CD4-positive, alpha-beta T cell (primary cell): ENCODE measurements at regions not wholly inside any gene's neighbourhood (a gene's known extent, or its start where the extent isn't known, plus 50 kb on each side); places are given as distances from the start of the nearest gene placed in this dataset.

Experiments
- ATAC-seq: fragments of 200-7000 bp; cut with Tn5 transposase; one replicate; pipeline ENCODE4 v1.10.0; 2022; ENCODE audit warnings: mild to moderate bottlenecking; ENCODE audit not compliant: poor library complexity
- CTCF ChIA-PET: fragments of 350-600 bp; sonication (Branson Sonifier 250); formaldehyde crosslinking; loops from one replicate; lab custom pipeline; 2021; ENCODE audit warnings: antibody characterized with exemption, inconsistent platforms; lab: Charles Lee
- POLR2A ChIA-PET: fragments of 350-600 bp; sonication (Branson Sonifier 250); formaldehyde crosslinking; loops from one replicate; lab custom pipeline; 2021; ENCODE audit warnings: antibody characterized with exemption, inconsistent platforms; lab: Charles Lee
- DNase-seq, 14 experiments: peaks; one replicate each; pipeline ENCODE4 v3.0.0-alpha.2; 2013 to 2020; ENCODE audit warnings: mixed read lengths in 2 of 14
- H3K27ac ChIP-seq, 2 donors: one replicate each; pipeline versions ENCODE4 v1.5.1 to v1.7.0; 2013; ENCODE audit warnings: low read length in 2 of 2, low read depth in 1 of 2, mild to moderate bottlenecking in 1 of 2
- H3K27me3 ChIP-seq, 2 experiments: 1 replicate in 1 of 2; 2 replicates in 1 of 2; pipeline versions ENCODE4 v1.6.1 to v1.7.0; 2013; ENCODE audit warnings: low read length in 2 of 2, control low read depth in 1 of 2, mild to moderate bottlenecking in 1 of 2, moderate library complexity in 1 of 2; ENCODE audit not compliant: insufficient read depth in 2 of 2, control insufficient read depth in 1 of 2
- H3K36me3 ChIP-seq: one replicate; pipeline ENCODE4 v1.6.1; 2013; ENCODE audit warnings: low read length, control low read depth; ENCODE audit not compliant: insufficient read depth
- H3K4me1 ChIP-seq: one replicate; pipeline ENCODE4 v1.6.1; 2013; ENCODE audit warnings: low read length, control low read depth; ENCODE audit not compliant: insufficient read depth
- H3K4me3 ChIP-seq: one replicate; pipeline ENCODE4 v1.5.1; 2013; ENCODE audit warnings: mild to moderate bottlenecking, low read length, moderate library complexity
- H3K9me3 ChIP-seq, 2 experiments: 1 replicate in 1 of 2; 2 replicates in 1 of 2; pipeline versions ENCODE4 v1.6.1 to v1.7.0; 2013; ENCODE audit warnings: low read length in 2 of 2, mild to moderate bottlenecking in 2 of 2, control low read depth in 1 of 2, moderate library complexity in 1 of 2; ENCODE audit not compliant: control insufficient read depth in 1 of 2, insufficient read depth in 1 of 2
- H3K27ac Mint-ChIP-seq: one replicate; pipeline ENCODE4 v1.8.0; 2020; ENCODE audit warnings: mixed read lengths
- H3K27me3 Mint-ChIP-seq: one replicate; pipeline ENCODE4 v1.8.0; 2021; ENCODE audit warnings: mixed read lengths
- H3K36me3 Mint-ChIP-seq: one replicate; pipeline ENCODE4 v1.8.0; 2021; ENCODE audit warnings: low read depth, mixed read lengths
- H3K4me1 Mint-ChIP-seq: one replicate; pipeline ENCODE4 v1.8.0; 2021; ENCODE audit warnings: low read depth, mixed read lengths
- H3K4me3 Mint-ChIP-seq: one replicate; pipeline ENCODE4 v1.8.0; 2020; ENCODE audit warnings: mild to moderate bottlenecking, mixed read lengths
- H3K9me3 Mint-ChIP-seq: one replicate; pipeline ENCODE4 v1.8.0; 2020; ENCODE audit warnings: mixed read lengths
- CTCF ChIP-seq: fragments of 200-600 bp; IDR thresholded peaks from one replicate; pipeline ENCODE4 v1.8.0; 2022; ENCODE audit warnings: antibody characterized with exemption, mild to moderate bottlenecking
- intact Hi-C, 2 experiments: fragments of 100-400 bp; cut with DNase I in 1 of 2; cut with micrococcal nuclease in 1 of 2; formaldehyde crosslinking; loops; one replicate each; pipeline versions ENCODE4 v1.15.1 to v1.9.0; 2023 to 2025; cut with DNase I, micrococcal nuclease

GRCh38 chr9:135173066-135173465 lies 85.6 kb downstream of the OLFM1 start:
- DNase-seq (no peak), ATAC-seq (no peak)
- H3K9me3 Mint-ChIP-seq = no peaks in the 10 kb centered on the region
- no peaks in the 10 kb centered on the region for H3K36me3 Mint-ChIP-seq
- no peaks in the 10 kb centered on the region for H3K4me1 Mint-ChIP-seq
- H3K9me3 ChIP-seq = peaks cover 0 to 12% of the 10 kb centered on the region in 2 experiments
- no peak overlapping the region for H3K4me3 ChIP-seq
- H3K4me3 Mint-ChIP-seq = no peak overlapping the region
- POLR2A ChIA-PET = no interaction called here
- TF ChIP-seq CTCF = no peak
- H3K4me1 ChIP-seq = no peaks in the 10 kb centered on the region
- CTCF ChIA-PET = no interaction called here
- no peaks in the 10 kb centered on the region for H3K36me3 ChIP-seq
- intact Hi-C loops = no loop called here
- H3K27me3 Mint-ChIP-seq = no peaks in the 10 kb centered on the region
- no peak overlapping the region for H3K27ac ChIP-seq
- H3K27ac Mint-ChIP-seq = no peak overlapping the region
- H3K27me3 ChIP-seq = peaks cover 0 to 2% of the 10 kb centered on the region in 2 experiments

GRCh38 chr9:135174248-135174647 lies 86.8 kb downstream of the OLFM1 start:
- H3K36me3 ChIP-seq = no peaks in the 10 kb centered on the region
- ATAC-seq = no peak
- no peaks in the 10 kb centered on the region for H3K4me1 ChIP-seq
- no peak overlapping the region for H3K4me3 Mint-ChIP-seq
- intact Hi-C loops = no loop called here
- H3K4me1 Mint-ChIP-seq = no peaks in the 10 kb centered on the region
- POLR2A ChIA-PET = no interaction called here
- no peak overlapping the region for H3K27ac ChIP-seq
- no peak overlapping the region for H3K27ac Mint-ChIP-seq
- DNase-seq = no peak
- no peaks in the 10 kb centered on the region for H3K36me3 Mint-ChIP-seq
- CTCF ChIA-PET = no interaction called here
- H3K9me3 Mint-ChIP-seq = no peaks in the 10 kb centered on the region
- no peak overlapping the region for H3K4me3 ChIP-seq
- peaks cover 0 to 12% of the 10 kb centered on the region in 2 experiments for H3K9me3 ChIP-seq
- TF ChIP-seq CTCF = no peak
- H3K27me3 Mint-ChIP-seq = no peaks in the 10 kb centered on the region
- peaks cover 0 to 2% of the 10 kb centered on the region in 2 experiments for H3K27me3 ChIP-seq

GRCh38 chr9:135174981-135175380 lies 87.5 kb downstream of the OLFM1 start:
- Histone ChIP-seq H3K9me3 (peaks cover 0 to 12% of the 10 kb centered on the region in 2 experiments), H3K27me3 (peaks cover 0 to 2% of the 10 kb centered on the region in 2 experiments), H3K36me3 (no peaks in the 10 kb centered on the region), H3K27ac (no peak overlapping the region), H3K4me3 (no peak overlapping the region), H3K4me1 (no peaks in the 10 kb centered on the region)
- Mint-ChIP-seq H3K4me1 (no peaks in the 10 kb centered on the region), H3K4me3 (no peak overlapping the region), H3K36me3 (no peaks in the 10 kb centered on the region), H3K27me3 (no peaks in the 10 kb centered on the region), H3K27ac (no peak overlapping the region), H3K9me3 (no peaks in the 10 kb centered on the region)
- intact Hi-C loops = no loop called here
- DNase-seq (no peak), ATAC-seq (no peak)
- CTCF ChIA-PET = no interaction called here
- POLR2A ChIA-PET = no interaction called here
- no peak for TF ChIP-seq CTCF
